H1 (cell line): ENCODE measurements at regions not wholly inside any gene's neighbourhood (a gene's known extent, or its start where the extent isn't known, plus 50 kb on each side); places are given as distances from the start of the nearest gene placed in this dataset.

Experiments used
- CTCF ChIA-PET: fragments of 300-600 bp; sonication (Branson Sonifier 250); formaldehyde crosslinking; loops from one replicate; lab custom pipeline; 2021; ENCODE audit not compliant: partially characterized antibody; lab: Charles Lee
- POLR2A ChIA-PET: fragments of 300-600 bp; sonication (Branson Sonifier 250); formaldehyde crosslinking; loops from one replicate; lab custom pipeline; 2021; ENCODE audit warnings: inconsistent platforms; ENCODE audit not compliant: partially characterized antibody; lab: Charles Lee
- DNase-seq, 2 experiments: peaks; one replicate each; pipeline versions ENCODE4 v3.0.0 to v3.0.0-alpha.2; 2010 to 2022; ENCODE audit warnings: low spot score in 2 of 2, low read depth in 1 of 2, mixed read lengths in 1 of 2
- FAIRE-seq: peaks from 2 replicates; lab custom pipeline; 2011; peaks lifted over from hg19 to GRCh38; lab: Jason Lieb, UNC
- H2AFZ ChIP-seq: 2 replicates; pipeline ENCODE4 v1.8.1; 2012; ENCODE audit warnings: low read length, inconsistent platforms
- H2AK5ac ChIP-seq: 2 replicates; pipeline ENCODE4 v1.6.1; 2013; ENCODE audit warnings: low read depth, low read length
- H2BK120ac ChIP-seq: replicated peaks from 2 replicates; pipeline ENCODE3; 2013; ENCODE audit warnings: low read depth, low read length, inconsistent platforms
- H2BK12ac ChIP-seq: 2 replicates; pipeline ENCODE4 v1.6.1; 2013; ENCODE audit warnings: low read depth, low read length
- H2BK15ac ChIP-seq: 2 replicates; pipeline ENCODE4 v1.6.1; 2013; ENCODE audit warnings: low read length
- H2BK20ac ChIP-seq: 2 replicates; pipeline ENCODE4 v1.6.1; 2013; ENCODE audit warnings: low read length
- H2BK5ac ChIP-seq: 2 replicates; pipeline ENCODE4 v1.6.1; 2013; ENCODE audit warnings: low read depth, low read length
- H3K14ac ChIP-seq: 2 replicates; pipeline ENCODE4 v1.6.1; 2013; ENCODE audit warnings: inconsistent platforms; ENCODE audit not compliant: insufficient read length
- H3K18ac ChIP-seq: 2 replicates; pipeline ENCODE4 v1.6.1; 2013; ENCODE audit warnings: low read length; ENCODE audit errors: extremely low read depth
- H3K23ac ChIP-seq: 2 replicates; pipeline ENCODE4 v1.6.1; 2013; ENCODE audit warnings: inconsistent platforms; ENCODE audit not compliant: insufficient read length
- H3K23me2 ChIP-seq: 2 replicates; pipeline ENCODE4 v1.6.1; 2013; ENCODE audit warnings: low read depth, low read length
- H3K27ac ChIP-seq: 2 replicates; pipeline ENCODE4 v1.6.1; 2011; ENCODE audit warnings: low read depth, low read length, inconsistent platforms
- H3K27me3 ChIP-seq, 4 experiments: replicated peaks in 1 of 4; 1 replicate in 1 of 4; 2 replicates in 3 of 4; pipeline versions ENCODE4 v1.6.1 to v1.8.1; 2011 to 2013; ENCODE audit warnings: low read length in 3 of 4, mild to moderate bottlenecking in 3 of 4, inconsistent platforms in 2 of 4, mixed read lengths in 2 of 4, moderate library complexity in 1 of 4; ENCODE audit not compliant: control insufficient read depth in 3 of 4, insufficient read depth in 3 of 4; ENCODE audit errors: extremely low read depth in 1 of 4
- H3K36me3 ChIP-seq, 4 experiments: 2 replicates each; pipeline versions ENCODE4 v1.6.1 to v1.8.1; 2011 to 2013; ENCODE audit warnings: mild to moderate bottlenecking in 4 of 4, low read length in 3 of 4, moderate library complexity in 2 of 4, control low read depth in 1 of 4, inconsistent platforms in 1 of 4; ENCODE audit not compliant: insufficient read depth in 4 of 4, control insufficient read depth in 2 of 4
- H3K4ac ChIP-seq: replicated peaks from 2 replicates; pipeline ENCODE3; 2013; ENCODE audit warnings: low read length, low read depth, mixed read lengths, inconsistent platforms; ENCODE audit not compliant: insufficient read length
- H3K4me1 ChIP-seq, 4 experiments: replicated peaks in 1 of 4; 1 replicate in 1 of 4; 2 replicates in 3 of 4; pipeline versions ENCODE4 v1.6.1 to v1.8.1; 2011 to 2013; ENCODE audit warnings: low read length in 3 of 4, inconsistent platforms in 2 of 4, mixed read lengths in 1 of 4; ENCODE audit not compliant: insufficient read depth in 4 of 4, control insufficient read depth in 3 of 4
- H3K4me2 ChIP-seq, 2 experiments: 2 replicates each; pipeline versions ENCODE4 v1.6.1 to v1.8.1; 2011 to 2013; ENCODE audit warnings: low read depth in 2 of 2, low read length in 2 of 2, control low read depth in 1 of 2, inconsistent platforms in 1 of 2, mild to moderate bottlenecking in 1 of 2; ENCODE audit not compliant: insufficient read depth in 1 of 2
- H3K4me3 ChIP-seq, 4 experiments: fragments of 200-600, 300-600 bp in 1 of 4; sonication (generic), shearing (Covaris generic), sonication (Bioruptor Twin) in 1 of 4; 2 replicates each; pipeline versions ENCODE4 v1.5.1 to v1.8.1; 2011 to 2016; ENCODE audit warnings: low read length in 4 of 4, low read depth in 3 of 4, control low read depth in 2 of 4, inconsistent platforms in 2 of 4, mild to moderate bottlenecking in 2 of 4, mixed read lengths in 1 of 4, moderate library complexity in 1 of 4; ENCODE audit not compliant: insufficient read depth in 2 of 4; ENCODE audit errors: extremely low read depth in 1 of 4
- H3K56ac ChIP-seq: replicated peaks from 2 replicates; pipeline ENCODE3; 2013; ENCODE audit warnings: low read depth, mild to moderate bottlenecking, mixed read lengths, low read length, inconsistent platforms; ENCODE audit not compliant: insufficient read length
- H3K79me1 ChIP-seq: 2 replicates; pipeline ENCODE4 v1.6.1; 2013; ENCODE audit warnings: low read depth, low read length, control low read depth
- H3K79me2 ChIP-seq, 2 experiments: 2 replicates each; pipeline versions ENCODE4 v1.6.1 to v1.8.1; 2012 to 2013; ENCODE audit warnings: low read length in 2 of 2, mild to moderate bottlenecking in 2 of 2, inconsistent platforms in 1 of 2; ENCODE audit not compliant: insufficient read depth in 2 of 2, control insufficient read depth in 1 of 2
- H3K9ac ChIP-seq, 4 experiments: replicated peaks in 1 of 4; 1 replicate in 1 of 4; 2 replicates in 3 of 4; pipeline versions ENCODE4 v1.6.1 to v1.8.1; 2011 to 2013; ENCODE audit warnings: low read depth in 3 of 4, low read length in 3 of 4, control low read depth in 2 of 4, mild to moderate bottlenecking in 2 of 4, moderate library complexity in 2 of 4, inconsistent platforms in 1 of 4; ENCODE audit errors: extremely low read depth in 1 of 4
- H3K9me3 ChIP-seq, 2 experiments: 2 replicates each; pipeline versions ENCODE4 v1.6.1 to v1.8.1; 2012 to 2013; ENCODE audit warnings: mild to moderate bottlenecking in 2 of 2, moderate library complexity in 2 of 2, control low read depth in 1 of 2, inconsistent platforms in 1 of 2, low read depth in 1 of 2, low read length in 1 of 2, mixed read lengths in 1 of 2; ENCODE audit not compliant: insufficient read depth in 2 of 2
- H4K20me1 ChIP-seq, 2 experiments: replicated peaks in 1 of 2; 2 replicates each; pipeline versions ENCODE3 to v1.8.1; 2011 to 2013; ENCODE audit warnings: inconsistent platforms in 2 of 2, low read length in 2 of 2, mild to moderate bottlenecking in 1 of 2; ENCODE audit not compliant: insufficient read depth in 2 of 2, control insufficient read depth in 1 of 2
- H4K5ac ChIP-seq: 2 replicates; pipeline ENCODE4 v1.6.1; 2013; ENCODE audit warnings: low read length, low read depth, mixed read lengths, inconsistent platforms; ENCODE audit not compliant: insufficient read length
- H4K8ac ChIP-seq: 2 replicates; pipeline ENCODE4 v1.8.0; 2013; ENCODE audit warnings: mild to moderate bottlenecking, moderate library complexity, low read length, inconsistent platforms; ENCODE audit not compliant: insufficient read depth; ENCODE audit errors: extremely low read depth
- H4K91ac ChIP-seq: replicated peaks from 2 replicates; pipeline ENCODE3; 2013; ENCODE audit warnings: low read length, mixed read lengths, inconsistent platforms; ENCODE audit not compliant: insufficient read length
- ASH2L ChIP-seq: fragments of 200-600, 300-600 bp; sonication (generic); IDR thresholded peaks from one replicate; pipeline ENCODE4 v1.7.1; 2017; ENCODE audit warnings: low read length
- CREB1 ChIP-seq: IDR thresholded peaks from 2 replicates; pipeline ENCODE4 v1.6.1; 2012; ENCODE audit warnings: inconsistent platforms
- EZH2 ChIP-seq: fragments of 200-600 bp; sonication (generic); IDR thresholded peaks from 2 replicates; pipeline ENCODE4 v1.7.1; 2012; ENCODE audit warnings: low read depth, mild to moderate bottlenecking, moderate library complexity, low read length, inconsistent platforms; ENCODE audit not compliant: severe bottlenecking
- JUN ChIP-seq: IDR thresholded peaks from 2 replicates; pipeline ENCODE4 v1.6.1; 2011; ENCODE audit warnings: low read depth, mild to moderate bottlenecking, improper control_type of control experiment, low read length
- NRF1 ChIP-seq: IDR thresholded peaks from 2 replicates; pipeline ENCODE4 v1.6.1; 2011; ENCODE audit warnings: mild to moderate bottlenecking, low read depth, low read length, improper control_type of control experiment
- RBBP5 ChIP-seq: IDR thresholded peaks from 2 replicates; pipeline ENCODE4 v1.7.1; 2012; ENCODE audit warnings: low read depth, mild to moderate bottlenecking, inconsistent platforms, low read length, moderate library complexity, borderline replicate concordance
- RFX5 ChIP-seq: IDR thresholded peaks from 2 replicates; pipeline ENCODE4 v1.6.1; 2011; ENCODE audit warnings: low read depth, low read length, improper control_type of control experiment, borderline replicate concordance
- RXRA ChIP-seq: IDR thresholded peaks from 2 replicates; pipeline ENCODE4 v1.6.1; 2011; ENCODE audit warnings: low read depth, mild to moderate bottlenecking, low read length, moderate library complexity; ENCODE audit not compliant: insufficient read depth
- SIN3A ChIP-seq, 2 experiments: IDR thresholded peaks in 1 of 2; conservative IDR thresholded peaks in 1 of 2; 2 replicates each; pipeline ENCODE4 v1.6.1; 2011 to 2012; ENCODE audit warnings: low read length in 2 of 2, improper control_type of control experiment in 1 of 2, low read depth in 1 of 2, mild to moderate bottlenecking in 1 of 2
- SP4 ChIP-seq: IDR thresholded peaks from 2 replicates; pipeline ENCODE4 v1.6.1; 2012; ENCODE audit warnings: low read length, inconsistent platforms
- WGBS, 2 experiments: shearing (Covaris generic) in 1 of 2; methylation state at CpG; one replicate each; pipeline versions ENCODE4 v1.1.6 to v1.1.7; 2013 to 2015; ENCODE audit warnings: low lambda C conversion rate in 2 of 2, mixed read lengths in 2 of 2, inconsistent platforms in 1 of 2, low coverage in 1 of 2, missing lambda C conversion rate in 1 of 2; ENCODE audit not compliant: insufficient replicate concordance in 2 of 2, insufficient coverage in 1 of 2, insufficient read length in 1 of 2; ENCODE audit errors: extremely low coverage in 1 of 2, missing lambda C conversion rate in 1 of 2; 5-methylcytosine and 5-hydroxymethylcytosine counted together
- TF ChIP-seq, protein P1 (sequence below), 3 experiments: IDR thresholded peaks; 1 replicate in 2 of 3; 2 replicates in 1 of 3; pipeline versions ENCODE4 v1.5.1 to v1.6.1; 2011; ENCODE audit warnings: low read length in 3 of 3, mild to moderate bottlenecking in 3 of 3, inconsistent platforms in 2 of 3, low read depth in 1 of 3, moderate library complexity in 1 of 3; ENCODE audit not compliant: insufficient read depth in 1 of 3; ENCODE audit errors: control extremely low read depth in 1 of 3

- Histone ChIP-seq H3K36me3 (no peaks in the 10 kb centered on the region), H2BK15ac (no peak overlapping the region), H3K9me3 (no peaks in the 10 kb centered on the region), H3K4me3 (no peak overlapping the region), H4K5ac (no peak overlapping the region), H3K9ac (no peak overlapping the region), H4K20me1 (no peaks in the 10 kb centered on the region), H3K27me3 (no peaks in the 10 kb centered on the region), H3K4ac (no peak overlapping the region), H2BK120ac (no peak overlapping the region), H3K23me2 (no peaks in the 10 kb centered on the region), H3K79me2 (no peaks in the 10 kb centered on the region), H2BK5ac (no peak overlapping the region), H3K4me1 (no peaks in the 10 kb centered on the region), H2BK12ac (no peak overlapping the region), H2AK5ac (no peak overlapping the region), H2BK20ac (no peak overlapping the region), H3K14ac (no peak overlapping the region), H3K4me2 (no peak overlapping the region), H3K27ac (no peak overlapping the region), H4K8ac (no peak overlapping the region), H2AFZ (no peak overlapping the region), H4K91ac (no peak overlapping the region), H3K18ac (no peak overlapping the region), H3K56ac (no peak overlapping the region), H3K23ac (no peak overlapping the region), H3K79me1 (no peaks in the 10 kb centered on the region)
- no peak for FAIRE-seq
- DNase-seq: no peak
- POLR2A ChIA-PET: no interaction called here
- WGBS, 2 experiments: 91% methylated on average over 5 of the region's 5 CpGs; no CpG with 5 or more reads in 1 of the 2 experiments
- CTCF ChIA-PET: no interaction called here
- no peak for TF ChIP-seq RXRA
- no peak for TF ChIP-seq CREB1
- TF ChIP-seq, protein P1, sequence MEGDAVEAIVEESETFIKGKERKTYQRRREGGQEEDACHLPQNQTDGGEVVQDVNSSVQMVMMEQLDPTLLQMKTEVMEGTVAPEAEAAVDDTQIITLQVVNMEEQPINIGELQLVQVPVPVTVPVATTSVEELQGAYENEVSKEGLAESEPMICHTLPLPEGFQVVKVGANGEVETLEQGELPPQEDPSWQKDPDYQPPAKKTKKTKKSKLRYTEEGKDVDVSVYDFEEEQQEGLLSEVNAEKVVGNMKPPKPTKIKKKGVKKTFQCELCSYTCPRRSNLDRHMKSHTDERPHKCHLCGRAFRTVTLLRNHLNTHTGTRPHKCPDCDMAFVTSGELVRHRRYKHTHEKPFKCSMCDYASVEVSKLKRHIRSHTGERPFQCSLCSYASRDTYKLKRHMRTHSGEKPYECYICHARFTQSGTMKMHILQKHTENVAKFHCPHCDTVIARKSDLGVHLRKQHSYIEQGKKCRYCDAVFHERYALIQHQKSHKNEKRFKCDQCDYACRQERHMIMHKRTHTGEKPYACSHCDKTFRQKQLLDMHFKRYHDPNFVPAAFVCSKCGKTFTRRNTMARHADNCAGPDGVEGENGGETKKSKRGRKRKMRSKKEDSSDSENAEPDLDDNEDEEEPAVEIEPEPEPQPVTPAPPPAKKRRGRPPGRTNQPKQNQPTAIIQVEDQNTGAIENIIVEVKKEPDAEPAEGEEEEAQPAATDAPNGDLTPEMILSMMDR (IDR thresholded peaks at IDR 0.05; ENCODE audit: control extremely low read depth in 1 of 3, insufficient read depth in 1 of 3, low read depth in 1 of 3, low read length in 3 of 3): no peak
- TF ChIP-seq SP4: no peak
- no peak for TF ChIP-seq RBBP5
- TF ChIP-seq EZH2: no peak
- TF ChIP-seq NRF1: no peak
- TF ChIP-seq SIN3A (conservative IDR thresholded peaks at IDR 0.05 in 1 of 2, IDR thresholded peaks at IDR 0.05 in 1 of 2; ENCODE audit: low read depth in 1 of 2, low read length in 2 of 2): no peak
- TF ChIP-seq RFX5: no peak
- no peak for TF ChIP-seq ASH2L
- TF ChIP-seq JUN: no peak
These were observed 284.6 kb upstream of the UBE2E3 start for GRCh38 chr2:180695586-180696401.
